ENCODE measurements at regions not wholly inside any gene's neighbourhood (a gene's known extent, or its start where the extent isn't known, plus 50 kb on each side); places are given as distances from the start of the nearest gene placed in this dataset.

DNA sequence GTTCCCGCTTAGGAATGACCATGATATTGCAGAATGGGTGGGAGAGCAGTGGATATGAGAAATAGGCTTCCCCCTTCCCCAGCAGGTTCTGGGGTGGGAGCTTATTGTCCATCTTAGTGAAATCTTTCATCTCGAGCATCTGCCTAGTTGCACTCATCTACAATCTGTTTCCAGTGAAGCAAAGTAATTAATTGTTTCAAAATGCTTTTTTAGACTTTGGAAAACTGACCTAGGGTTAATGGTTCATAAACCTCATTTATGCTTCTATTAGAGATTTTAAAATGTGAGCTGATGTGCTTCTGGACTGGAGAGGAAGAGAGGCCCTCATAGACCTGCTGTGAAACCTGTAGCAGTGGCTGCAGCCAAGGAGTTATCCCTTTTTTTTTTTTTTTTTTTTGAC is 247.7 kb upstream of the XYLT1 start:
- Mint-ChIP-seq H3K36me3 (peaks cover 11% of the 10 kb centered on the region), H3K4me1 (peaks cover 3% of the 10 kb centered on the region; the same call in 1 of the 2 replicates), H3K27me3 (ENCODE audit: low read depth) (no peaks in the 10 kb centered on the region; the same call in 1 of the 2 replicates), H3K4me3 (no peak overlapping the region), H3K9me3 (peaks cover 24% of the 10 kb centered on the region), H3K27ac (no peak overlapping the region)
- CTCF ChIA-PET: no interaction called here
- ATAC-seq (no peak), DNase-seq (ENCODE audit: low spot score) (no peak)
- POLR2A ChIA-PET: no interaction called here
- no peak for TF ChIP-seq MXD4 (CRISPR knock-in tag; IDR thresholded peaks at IDR 0.05; ENCODE audit: borderline replicate concordance)
- TF ChIP-seq CREB1 (CRISPR knock-in tag; IDR thresholded peaks at IDR 0.05): no peak
- TF ChIP-seq HMGA2 (CRISPR knock-in tag; IDR thresholded peaks at IDR 0.05): no peak
- TF ChIP-seq, protein P1, sequence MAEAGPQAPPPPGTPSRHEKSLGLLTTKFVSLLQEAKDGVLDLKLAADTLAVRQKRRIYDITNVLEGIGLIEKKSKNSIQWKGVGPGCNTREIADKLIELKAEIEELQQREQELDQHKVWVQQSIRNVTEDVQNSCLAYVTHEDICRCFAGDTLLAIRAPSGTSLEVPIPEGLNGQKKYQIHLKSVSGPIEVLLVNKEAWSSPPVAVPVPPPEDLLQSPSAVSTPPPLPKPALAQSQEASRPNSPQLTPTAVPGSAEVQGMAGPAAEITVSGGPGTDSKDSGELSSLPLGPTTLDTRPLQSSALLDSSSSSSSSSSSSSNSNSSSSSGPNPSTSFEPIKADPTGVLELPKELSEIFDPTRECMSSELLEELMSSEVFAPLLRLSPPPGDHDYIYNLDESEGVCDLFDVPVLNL (CRISPR knock-in tag; IDR thresholded peaks at IDR 0.05; ENCODE audit: borderline replicate concordance, low read depth): no peak
- TF ChIP-seq PRRX2 (CRISPR knock-in tag; IDR thresholded peaks at IDR 0.05): no peak
- TF ChIP-seq, protein P2, sequence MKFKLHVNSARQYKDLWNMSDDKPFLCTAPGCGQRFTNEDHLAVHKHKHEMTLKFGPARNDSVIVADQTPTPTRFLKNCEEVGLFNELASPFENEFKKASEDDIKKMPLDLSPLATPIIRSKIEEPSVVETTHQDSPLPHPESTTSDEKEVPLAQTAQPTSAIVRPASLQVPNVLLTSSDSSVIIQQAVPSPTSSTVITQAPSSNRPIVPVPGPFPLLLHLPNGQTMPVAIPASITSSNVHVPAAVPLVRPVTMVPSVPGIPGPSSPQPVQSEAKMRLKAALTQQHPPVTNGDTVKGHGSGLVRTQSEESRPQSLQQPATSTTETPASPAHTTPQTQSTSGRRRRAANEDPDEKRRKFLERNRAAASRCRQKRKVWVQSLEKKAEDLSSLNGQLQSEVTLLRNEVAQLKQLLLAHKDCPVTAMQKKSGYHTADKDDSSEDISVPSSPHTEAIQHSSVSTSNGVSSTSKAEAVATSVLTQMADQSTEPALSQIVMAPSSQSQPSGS (CRISPR knock-in tag; IDR thresholded peaks at IDR 0.05; ENCODE audit: borderline replicate concordance, low read depth): no peak
- no peak for TF ChIP-seq NR3C1 (CRISPR knock-in tag; conservative IDR thresholded peaks at IDR 0.05; ENCODE audit: low read depth)
- no peak for TF ChIP-seq RORB (CRISPR knock-in tag; IDR thresholded peaks at IDR 0.05)
- TF ChIP-seq MYBL2 (CRISPR knock-in tag; IDR thresholded peaks at IDR 0.05): no peak
- TF ChIP-seq TEAD4 (CRISPR knock-in tag; IDR thresholded peaks at IDR 0.05): no peak
- TF ChIP-seq ZNF425 (CRISPR knock-in tag; conservative IDR thresholded peaks at IDR 0.05): no peak
- TF ChIP-seq ETV6 (CRISPR knock-in tag; IDR thresholded peaks at IDR 0.05): no peak
- TF ChIP-seq ESRRA (CRISPR knock-in tag; IDR thresholded peaks at IDR 0.05; ENCODE audit: borderline replicate concordance): no peak
- TF ChIP-seq ZNF263 (CRISPR knock-in tag; IDR thresholded peaks at IDR 0.05; ENCODE audit: low read depth): no peak
- no peak for TF ChIP-seq ATF3 (CRISPR knock-in tag; conservative IDR thresholded peaks at IDR 0.05)
- TF ChIP-seq NFYB (CRISPR knock-in tag; conservative IDR thresholded peaks at IDR 0.05; ENCODE audit: low read depth): no peak
- TF ChIP-seq, protein P3, sequence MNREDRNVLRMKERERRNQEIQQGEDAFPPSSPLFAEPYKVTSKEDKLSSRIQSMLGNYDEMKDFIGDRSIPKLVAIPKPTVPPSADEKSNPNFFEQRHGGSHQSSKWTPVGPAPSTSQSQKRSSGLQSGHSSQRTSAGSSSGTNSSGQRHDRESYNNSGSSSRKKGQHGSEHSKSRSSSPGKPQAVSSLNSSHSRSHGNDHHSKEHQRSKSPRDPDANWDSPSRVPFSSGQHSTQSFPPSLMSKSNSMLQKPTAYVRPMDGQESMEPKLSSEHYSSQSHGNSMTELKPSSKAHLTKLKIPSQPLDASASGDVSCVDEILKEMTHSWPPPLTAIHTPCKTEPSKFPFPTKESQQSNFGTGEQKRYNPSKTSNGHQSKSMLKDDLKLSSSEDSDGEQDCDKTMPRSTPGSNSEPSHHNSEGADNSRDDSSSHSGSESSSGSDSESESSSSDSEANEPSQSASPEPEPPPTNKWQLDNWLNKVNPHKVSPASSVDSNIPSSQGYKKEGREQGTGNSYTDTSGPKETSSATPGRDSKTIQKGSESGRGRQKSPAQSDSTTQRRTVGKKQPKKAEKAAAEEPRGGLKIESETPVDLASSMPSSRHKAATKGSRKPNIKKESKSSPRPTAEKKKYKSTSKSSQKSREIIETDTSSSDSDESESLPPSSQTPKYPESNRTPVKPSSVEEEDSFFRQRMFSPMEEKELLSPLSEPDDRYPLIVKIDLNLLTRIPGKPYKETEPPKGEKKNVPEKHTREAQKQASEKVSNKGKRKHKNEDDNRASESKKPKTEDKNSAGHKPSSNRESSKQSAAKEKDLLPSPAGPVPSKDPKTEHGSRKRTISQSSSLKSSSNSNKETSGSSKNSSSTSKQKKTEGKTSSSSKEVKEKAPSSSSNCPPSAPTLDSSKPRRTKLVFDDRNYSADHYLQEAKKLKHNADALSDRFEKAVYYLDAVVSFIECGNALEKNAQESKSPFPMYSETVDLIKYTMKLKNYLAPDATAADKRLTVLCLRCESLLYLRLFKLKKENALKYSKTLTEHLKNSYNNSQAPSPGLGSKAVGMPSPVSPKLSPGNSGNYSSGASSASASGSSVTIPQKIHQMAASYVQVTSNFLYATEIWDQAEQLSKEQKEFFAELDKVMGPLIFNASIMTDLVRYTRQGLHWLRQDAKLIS (CRISPR knock-in tag; IDR thresholded peaks at IDR 0.05; ENCODE audit: borderline replicate concordance): no peak
- TF ChIP-seq, protein P4, sequence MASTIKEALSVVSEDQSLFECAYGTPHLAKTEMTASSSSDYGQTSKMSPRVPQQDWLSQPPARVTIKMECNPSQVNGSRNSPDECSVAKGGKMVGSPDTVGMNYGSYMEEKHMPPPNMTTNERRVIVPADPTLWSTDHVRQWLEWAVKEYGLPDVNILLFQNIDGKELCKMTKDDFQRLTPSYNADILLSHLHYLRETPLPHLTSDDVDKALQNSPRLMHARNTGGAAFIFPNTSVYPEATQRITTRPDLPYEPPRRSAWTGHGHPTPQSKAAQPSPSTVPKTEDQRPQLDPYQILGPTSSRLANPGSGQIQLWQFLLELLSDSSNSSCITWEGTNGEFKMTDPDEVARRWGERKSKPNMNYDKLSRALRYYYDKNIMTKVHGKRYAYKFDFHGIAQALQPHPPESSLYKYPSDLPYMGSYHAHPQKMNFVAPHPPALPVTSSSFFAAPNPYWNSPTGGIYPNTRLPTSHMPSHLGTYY (CRISPR knock-in tag; IDR thresholded peaks at IDR 0.05): no peak

Data from WTC11 (cell line).